ENCODE measurements at regions not wholly inside any gene's neighbourhood (a gene's known extent, or its start where the extent isn't known, plus 50 kb on each side); places are given as distances from the start of the nearest gene placed in this dataset.

DNA sequence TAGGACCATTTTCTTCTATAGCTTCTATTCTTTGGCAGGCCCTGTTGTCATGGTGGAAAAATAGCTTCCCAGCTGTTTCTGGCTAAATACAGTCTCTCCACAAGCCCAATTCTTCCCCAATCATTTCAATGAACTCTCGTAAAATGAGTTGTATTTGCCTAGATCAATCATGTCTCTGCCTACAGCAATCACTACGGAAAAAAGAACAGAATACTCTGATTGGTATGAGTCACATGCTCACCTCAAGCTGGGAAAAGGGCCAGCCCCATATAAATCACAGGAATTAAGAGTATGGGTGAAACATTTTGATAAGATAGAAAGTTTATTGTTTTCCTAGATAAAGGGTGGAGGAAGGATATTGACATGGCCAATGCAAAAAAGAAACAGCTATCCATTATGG is 711.4 kb downstream of the EFNA5 start:
- ChIA-PET CTCF (no interaction called here), POLR2A (interaction anchor here (0.9 kb wide), 1 partner anchor 10 kb away, joined by 4 read pairs; no protein-coding TSS in a partner anchor)
- peaks cover 5% of the 10 kb centered on the region for H3K36me3 Mint-ChIP-seq (ENCODE audit: insufficient read depth, unreplicated experiment)
- H3K9me3 Mint-ChIP-seq (ENCODE audit: unreplicated experiment) = peaks cover 5% of the 10 kb centered on the region
- peaks cover 4% of the 10 kb centered on the region for H3K4me1 Mint-ChIP-seq (ENCODE audit: insufficient read depth, unreplicated experiment)
- BruUV-seq (replicated peaks) = no TSS peak
- TF ChIP-seq, protein P1, sequence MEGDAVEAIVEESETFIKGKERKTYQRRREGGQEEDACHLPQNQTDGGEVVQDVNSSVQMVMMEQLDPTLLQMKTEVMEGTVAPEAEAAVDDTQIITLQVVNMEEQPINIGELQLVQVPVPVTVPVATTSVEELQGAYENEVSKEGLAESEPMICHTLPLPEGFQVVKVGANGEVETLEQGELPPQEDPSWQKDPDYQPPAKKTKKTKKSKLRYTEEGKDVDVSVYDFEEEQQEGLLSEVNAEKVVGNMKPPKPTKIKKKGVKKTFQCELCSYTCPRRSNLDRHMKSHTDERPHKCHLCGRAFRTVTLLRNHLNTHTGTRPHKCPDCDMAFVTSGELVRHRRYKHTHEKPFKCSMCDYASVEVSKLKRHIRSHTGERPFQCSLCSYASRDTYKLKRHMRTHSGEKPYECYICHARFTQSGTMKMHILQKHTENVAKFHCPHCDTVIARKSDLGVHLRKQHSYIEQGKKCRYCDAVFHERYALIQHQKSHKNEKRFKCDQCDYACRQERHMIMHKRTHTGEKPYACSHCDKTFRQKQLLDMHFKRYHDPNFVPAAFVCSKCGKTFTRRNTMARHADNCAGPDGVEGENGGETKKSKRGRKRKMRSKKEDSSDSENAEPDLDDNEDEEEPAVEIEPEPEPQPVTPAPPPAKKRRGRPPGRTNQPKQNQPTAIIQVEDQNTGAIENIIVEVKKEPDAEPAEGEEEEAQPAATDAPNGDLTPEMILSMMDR (IDR thresholded peaks at IDR 0.05; ENCODE audit: unreplicated experiment) = no peak
- DNase-seq (ENCODE audit: unreplicated experiment) = peak; percentile 23
- no peaks in the 10 kb centered on the region for H3K27me3 Mint-ChIP-seq (ENCODE audit: insufficient read depth, unreplicated experiment)
- no peak overlapping the region for H3K4me3 Mint-ChIP-seq (ENCODE audit: unreplicated experiment)
- H3K27ac Mint-ChIP-seq (ENCODE audit: low read depth, unreplicated experiment) = no peak overlapping the region
- intact Hi-C loops (cut with micrococcal nuclease) = no loop called here

DNA sequence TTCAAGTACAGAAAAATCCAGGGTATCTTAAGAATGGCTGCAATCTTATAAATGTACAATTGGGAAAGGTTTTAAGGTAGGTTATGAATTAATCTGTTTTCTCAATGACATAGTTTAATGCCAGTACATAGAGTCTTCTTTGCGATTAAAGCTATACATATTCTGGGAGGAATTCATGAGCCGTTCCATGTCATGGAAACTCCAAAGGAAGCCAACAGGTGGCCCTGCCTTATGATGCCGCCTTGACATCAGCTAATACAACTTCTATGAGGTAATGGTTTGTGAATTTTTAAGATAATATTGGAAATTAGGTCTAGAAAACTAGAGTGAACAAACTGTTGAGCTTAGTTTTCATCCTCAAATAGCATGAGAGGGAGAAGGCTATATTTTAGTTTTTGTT is 713.4 kb downstream of the EFNA5 start:
- CTCF ChIA-PET = no interaction called here
- no peak overlapping the region for H3K4me3 Mint-ChIP-seq (ENCODE audit: unreplicated experiment)
- POLR2A ChIA-PET = no interaction called here

DNA sequence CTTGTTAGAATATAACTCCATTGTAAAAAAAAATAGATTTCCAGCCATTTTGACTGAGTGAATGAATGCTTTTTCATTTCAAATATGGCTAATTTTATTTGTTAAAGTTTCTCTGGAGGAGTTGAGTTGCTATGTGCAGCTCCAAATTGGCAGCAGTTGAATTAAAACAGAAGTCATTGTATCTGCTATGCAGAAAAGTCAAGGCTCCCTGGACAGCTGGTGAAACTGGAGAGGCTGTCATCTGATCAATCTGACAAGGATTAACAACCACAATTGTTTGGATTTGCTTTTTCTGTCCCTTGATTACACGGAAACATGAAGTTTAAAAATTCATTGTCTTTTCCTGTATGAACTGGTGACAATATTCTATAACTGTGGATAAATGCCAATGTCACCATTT is 713.9 kb downstream of the EFNA5 start:
- ChIA-PET POLR2A (no interaction called here), CTCF (no interaction called here)
- H3K9me3 Mint-ChIP-seq (ENCODE audit: unreplicated experiment) = no peaks in the 10 kb centered on the region
- no peak overlapping the region for H3K27ac Mint-ChIP-seq (ENCODE audit: low read depth, unreplicated experiment)
- H3K36me3 Mint-ChIP-seq (ENCODE audit: insufficient read depth, unreplicated experiment) = peaks cover 5% of the 10 kb centered on the region
- no peaks in the 10 kb centered on the region for H3K4me1 Mint-ChIP-seq (ENCODE audit: insufficient read depth, unreplicated experiment)
- BruUV-seq (replicated peaks) = no TSS peak
- TF ChIP-seq, protein P1 (IDR thresholded peaks at IDR 0.05; ENCODE audit: unreplicated experiment) = no peak
- H3K4me3 Mint-ChIP-seq (ENCODE audit: unreplicated experiment) = no peak overlapping the region
- intact Hi-C loops (cut with micrococcal nuclease) = no loop called here
- no peak for DNase-seq (ENCODE audit: unreplicated experiment)
- H3K27me3 Mint-ChIP-seq (ENCODE audit: insufficient read depth, unreplicated experiment) = no peaks in the 10 kb centered on the region

More for the DNA sequence above, 713.4 kb downstream of the EFNA5 start:
- Mint-ChIP-seq H3K36me3 (ENCODE audit: insufficient read depth, unreplicated experiment) (peaks cover 5% of the 10 kb centered on the region), H3K27me3 (ENCODE audit: insufficient read depth, unreplicated experiment) (no peaks in the 10 kb centered on the region), H3K27ac (ENCODE audit: low read depth, unreplicated experiment) (no peak overlapping the region), H3K9me3 (ENCODE audit: unreplicated experiment) (no peaks in the 10 kb centered on the region), H3K4me1 (ENCODE audit: insufficient read depth, unreplicated experiment) (no peaks in the 10 kb centered on the region)
- intact Hi-C loops (cut with micrococcal nuclease) = no loop called here
- TF ChIP-seq, protein P1 (IDR thresholded peaks at IDR 0.05; ENCODE audit: unreplicated experiment) = no peak
- no peak for DNase-seq (ENCODE audit: unreplicated experiment)
- no TSS peak for BruUV-seq (replicated peaks)

DNA sequence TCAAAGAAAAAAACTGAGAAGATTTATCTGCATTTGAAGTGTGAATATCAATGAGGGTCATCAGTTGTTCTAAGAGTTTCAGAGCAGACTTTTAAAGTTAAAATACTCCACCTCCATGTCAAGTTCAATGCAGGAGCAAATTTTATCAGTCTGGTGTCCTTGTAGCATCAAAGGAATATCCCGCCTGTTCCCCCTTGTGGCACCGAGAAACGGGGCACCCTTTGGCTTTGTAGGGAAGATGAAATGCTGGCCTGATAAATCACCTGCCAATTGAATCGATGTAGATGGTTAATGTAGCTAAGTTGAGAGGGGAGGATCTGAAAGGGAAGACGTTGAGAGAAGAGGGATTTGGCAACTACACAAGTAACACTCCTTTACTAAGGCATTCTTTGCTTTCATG is 714.5 kb downstream of the EFNA5 start:
- no peaks in the 10 kb centered on the region for H3K4me1 Mint-ChIP-seq (ENCODE audit: insufficient read depth, unreplicated experiment)
- ChIA-PET POLR2A (no interaction called here), CTCF (no interaction called here)
- no peak for DNase-seq (ENCODE audit: unreplicated experiment)
- BruUV-seq (replicated peaks) = no TSS peak
- TF ChIP-seq, protein P1 (IDR thresholded peaks at IDR 0.05; ENCODE audit: unreplicated experiment) = no peak
- intact Hi-C loops (cut with micrococcal nuclease) = no loop called here
- no peaks in the 10 kb centered on the region for H3K9me3 Mint-ChIP-seq (ENCODE audit: unreplicated experiment)
- H3K27me3 Mint-ChIP-seq (ENCODE audit: insufficient read depth, unreplicated experiment) = no peaks in the 10 kb centered on the region
- peaks cover 5% of the 10 kb centered on the region for H3K36me3 Mint-ChIP-seq (ENCODE audit: insufficient read depth, unreplicated experiment)
- H3K27ac Mint-ChIP-seq (ENCODE audit: low read depth, unreplicated experiment) = no peak overlapping the region
- H3K4me3 Mint-ChIP-seq (ENCODE audit: unreplicated experiment) = no peak overlapping the region

Data from MCF 10A (cell line).